HG03196 (cell line): ENCODE measurements at regions not wholly inside any gene's neighbourhood (a gene's known extent, or its start where the extent isn't known, plus 50 kb on each side); places are given as distances from the start of the nearest gene placed in this dataset.

ENCODE experiments used
- ATAC-seq: cut with Tn5 transposase; IDR thresholded peaks from one replicate; pipeline ENCODE4 v1.9.1; 2021; ENCODE audit not compliant: unreplicated experiment

GRCh38 chrY:8202837-8203236, 1134.4 kb upstream of the TSPY4 start:
- ATAC-seq: no peak

GRCh38 chrY:8241144-8241543, 1096.1 kb upstream of the TSPY4 start:
- no peak for ATAC-seq

- ATAC-seq: no peak
These were observed 1063.5 kb upstream of the TSPY4 start for GRCh38 chrY:8273807-8274206.

DNA sequence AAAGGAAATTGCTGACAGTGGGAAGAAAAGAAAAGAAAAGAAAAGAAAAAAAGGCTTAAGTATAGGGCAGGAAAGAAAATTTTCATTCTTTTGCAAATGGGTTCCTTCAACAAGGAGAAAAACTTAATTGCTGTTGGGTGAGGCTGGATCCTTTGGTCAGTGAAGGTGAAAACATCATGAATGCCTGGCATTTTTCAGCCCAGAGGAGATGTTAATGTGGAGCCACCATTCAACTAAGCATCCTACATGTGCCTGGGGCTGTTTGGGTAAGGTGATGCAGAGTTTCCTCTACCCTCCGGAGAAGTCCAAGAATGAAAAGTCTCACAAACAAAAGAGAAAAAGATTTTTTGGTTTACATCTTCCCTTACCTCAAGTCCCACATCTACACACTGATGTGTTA, 1032.2 kb upstream of the TSPY4 start:
- no peak for ATAC-seq

GRCh38 chrY:8324113-8324512, 1013.2 kb upstream of the TSPY4 start:
- ATAC-seq: no peak

DNA sequence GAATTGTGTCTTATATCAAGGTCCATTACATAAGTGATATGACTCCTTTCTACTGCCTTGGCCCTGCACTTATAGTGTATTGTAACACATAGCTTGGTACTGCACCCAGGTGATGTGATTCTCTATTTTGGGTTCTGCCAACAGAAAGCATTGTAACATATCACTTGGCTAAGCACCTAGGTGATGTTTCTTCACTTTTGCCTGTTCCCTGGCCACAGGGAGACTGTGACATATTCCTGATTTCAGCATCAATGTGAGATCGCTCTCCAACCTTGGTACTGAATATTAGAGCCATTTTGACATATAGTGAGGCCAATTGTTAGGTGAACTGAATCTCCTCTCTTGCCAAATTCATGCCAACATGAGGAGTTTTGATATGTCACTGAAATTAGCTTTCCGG, 1010.3 kb upstream of the TSPY4 start:
- no peak for ATAC-seq

DNA sequence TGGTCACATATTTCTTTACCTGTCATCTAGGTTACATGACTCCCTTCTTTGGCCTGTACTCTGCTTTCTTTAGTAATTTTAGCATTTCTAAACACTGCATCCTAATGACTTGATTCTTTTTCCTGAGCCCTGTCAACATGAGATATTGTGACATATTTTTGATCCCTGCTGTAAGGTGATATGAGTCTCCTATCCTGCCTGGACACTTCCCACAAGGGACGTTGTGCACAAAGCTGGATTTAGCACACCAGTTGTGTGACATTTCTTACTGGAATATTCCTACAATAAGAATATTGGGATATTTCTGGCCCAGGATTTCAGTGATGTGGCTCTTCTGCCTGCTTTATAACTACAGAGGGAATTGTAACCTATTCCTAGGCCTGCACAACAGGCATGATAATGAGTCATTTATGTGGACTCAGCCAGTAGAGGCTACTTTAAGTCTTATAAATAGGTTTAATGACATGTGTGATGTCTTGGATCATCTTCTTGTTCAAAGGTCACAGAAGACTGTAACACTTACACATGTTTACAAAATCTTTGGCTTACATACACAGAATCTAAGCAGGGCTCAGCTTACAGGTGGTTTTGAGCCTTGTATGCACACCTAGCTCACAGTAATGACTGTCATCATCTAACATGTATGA, 1009.4 kb upstream of the TSPY4 start:
- ATAC-seq: no peak

- no peak for ATAC-seq
These were observed 1007.8 kb upstream of the TSPY4 start for GRCh38 chrY:8329431-8329830.

DNA sequence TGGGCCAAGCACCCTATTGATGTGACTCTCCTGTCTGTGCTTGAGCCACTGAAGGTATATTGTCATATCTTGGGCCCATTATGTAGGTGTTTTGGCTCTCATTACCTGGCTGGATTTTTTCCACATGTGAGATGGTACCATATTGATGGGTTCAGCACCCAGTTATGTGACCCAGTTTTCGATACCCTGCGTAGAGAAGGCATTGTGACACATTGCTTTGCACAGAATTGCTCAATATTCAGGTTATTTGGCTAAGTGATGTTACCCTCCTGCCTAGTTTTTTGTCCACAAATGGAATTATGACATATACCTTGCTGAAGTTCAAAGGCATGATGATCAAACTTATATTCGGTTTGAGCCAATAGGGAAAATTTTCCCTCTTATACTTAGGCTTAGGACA, 1007.3 kb upstream of the TSPY4 start:
- no peak for ATAC-seq

DNA sequence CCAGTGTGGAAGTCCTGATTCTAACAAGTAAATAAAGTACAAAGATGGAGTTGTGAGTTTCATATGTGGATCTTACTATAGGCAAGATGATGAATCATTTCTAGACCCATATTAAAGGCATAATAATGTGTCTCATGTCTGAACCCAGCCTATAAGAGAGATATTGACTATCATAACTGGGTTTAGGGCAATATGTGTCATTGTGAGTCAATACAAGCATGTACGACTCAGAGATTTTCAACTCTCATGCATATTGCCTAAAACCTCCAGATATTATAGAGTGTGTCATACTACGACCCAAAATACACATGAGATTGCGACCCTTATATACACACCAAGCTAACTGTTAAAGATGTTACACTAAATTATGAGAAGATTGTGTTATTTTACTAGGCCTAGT, 1003.9 kb upstream of the TSPY4 start:
- ATAC-seq: no peak

DNA sequence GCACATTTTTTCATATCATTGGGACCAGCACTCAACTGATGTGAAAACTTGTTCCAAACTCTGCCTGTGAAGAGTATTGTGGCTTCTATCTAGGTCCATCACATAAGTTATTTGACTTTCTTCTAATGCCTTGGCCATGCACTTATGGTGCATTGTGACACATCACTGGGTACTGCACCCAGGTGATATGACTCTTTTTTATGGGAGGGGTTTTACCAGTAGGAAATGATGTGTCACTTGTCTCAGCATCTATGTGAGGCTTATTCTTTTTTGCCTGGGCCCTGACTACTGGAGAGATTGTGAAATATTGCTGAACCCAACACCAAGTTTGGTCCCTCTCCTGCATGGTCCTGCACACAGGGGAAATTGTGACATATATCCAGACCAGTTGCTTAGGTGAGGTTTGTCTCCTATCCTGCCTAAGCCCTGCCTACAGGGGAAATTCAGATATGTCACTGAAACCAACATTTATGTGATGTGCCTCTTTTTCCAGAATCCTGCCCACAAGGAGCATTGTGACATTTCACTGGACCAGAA, 1001.9 kb upstream of the TSPY4 start:
- ATAC-seq: no peak

GRCh38 chrY:8336112-8336774, 1001.0 kb upstream of the TSPY4 start:
- ATAC-seq: no peak

- ATAC-seq: no peak
These were observed 996.3 kb upstream of the TSPY4 start for GRCh38 chrY:8341000-8341399.

DNA sequence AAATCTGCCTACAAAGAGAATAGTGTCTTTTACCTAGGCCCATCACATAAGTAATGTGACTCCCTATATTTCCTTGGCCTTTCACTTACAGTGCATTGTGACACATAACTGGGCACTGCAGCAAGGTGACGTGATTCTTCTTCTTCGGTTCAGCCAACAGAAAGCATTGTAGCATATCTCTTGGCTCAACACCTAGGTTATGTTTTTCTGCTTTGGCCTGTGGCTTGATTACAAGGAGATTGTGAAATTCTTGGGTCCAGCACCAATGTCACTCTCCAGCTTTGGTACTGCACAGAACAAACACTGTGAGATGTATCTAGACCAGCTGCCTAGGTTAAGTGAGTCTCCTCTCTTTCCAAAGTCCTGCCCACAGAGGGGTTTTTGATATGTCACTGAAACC, 995.1 kb upstream of the TSPY4 start:
- ATAC-seq: no peak

DNA sequence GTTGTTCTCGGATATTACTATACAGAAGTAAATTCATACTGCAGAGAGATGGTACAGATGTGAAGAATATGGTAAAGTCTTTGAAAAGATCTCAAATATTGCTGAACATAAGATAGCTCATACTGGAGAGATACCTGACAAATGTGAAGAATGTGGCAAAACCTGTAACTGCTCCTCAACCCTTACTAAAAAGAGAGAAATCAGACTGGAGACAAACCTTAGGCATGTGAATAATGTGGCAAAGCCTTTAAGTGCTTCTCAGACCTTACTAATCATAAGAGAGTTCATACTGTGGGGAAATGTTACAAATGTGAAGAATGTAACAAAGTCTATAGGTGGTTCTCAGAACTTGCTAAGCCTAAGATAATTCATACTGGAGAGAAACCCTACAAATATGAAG, 986.0 kb upstream of the TSPY4 start:
- no peak for ATAC-seq

- ATAC-seq: no peak
These were observed 985.1 kb upstream of the TSPY4 start for GRCh38 chrY:8352201-8352600.

DNA sequence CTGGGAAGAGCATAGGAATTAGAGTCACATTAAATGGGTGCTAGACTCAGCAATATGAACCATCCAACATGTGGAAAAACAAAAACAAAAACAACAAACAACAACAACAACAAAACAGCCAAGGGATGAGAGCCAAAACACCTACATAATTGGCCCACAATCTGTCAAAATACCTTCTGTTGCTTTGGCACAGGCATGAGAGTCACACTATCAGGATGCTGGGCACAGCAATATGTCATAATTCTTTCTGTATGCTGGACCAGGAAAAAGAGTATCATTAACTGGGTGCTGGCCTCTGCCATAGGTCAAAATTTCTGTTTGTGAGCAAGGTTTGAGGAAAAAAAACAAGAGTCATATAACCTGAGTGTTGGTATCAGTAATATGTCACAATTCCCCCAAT, 979.1 kb upstream of the TSPY4 start:
- no peak for ATAC-seq

- ATAC-seq: no peak
These were observed 975.5 kb upstream of the TSPY4 start for GRCh38 chrY:8361715-8362114.

DNA sequence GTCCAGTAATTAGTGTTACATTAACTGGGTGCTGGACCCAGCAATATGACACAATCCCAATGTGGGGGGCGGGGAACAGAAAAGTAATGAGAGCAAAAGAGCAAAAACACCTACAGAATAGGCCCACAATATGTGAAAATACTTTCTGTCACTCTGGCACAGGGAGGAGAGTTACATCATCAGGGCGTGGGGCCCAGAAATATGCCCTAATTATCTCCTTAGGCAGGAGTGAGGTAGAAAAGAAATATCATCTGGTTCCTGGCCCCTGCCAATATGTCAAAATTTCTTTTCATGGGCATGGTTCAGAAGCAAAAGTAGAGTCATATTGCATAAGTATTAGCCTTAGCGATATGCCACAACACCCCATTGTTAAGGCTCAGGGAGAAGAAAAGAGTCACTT, 959.8 kb upstream of the TSPY4 start:
- ATAC-seq: no peak

- ATAC-seq: no peak
These were observed 957.5 kb upstream of the TSPY4 start for GRCh38 chrY:8379800-8380199.

- no peak for ATAC-seq
These were observed 955.8 kb upstream of the TSPY4 start for GRCh38 chrY:8381425-8381824.

DNA sequence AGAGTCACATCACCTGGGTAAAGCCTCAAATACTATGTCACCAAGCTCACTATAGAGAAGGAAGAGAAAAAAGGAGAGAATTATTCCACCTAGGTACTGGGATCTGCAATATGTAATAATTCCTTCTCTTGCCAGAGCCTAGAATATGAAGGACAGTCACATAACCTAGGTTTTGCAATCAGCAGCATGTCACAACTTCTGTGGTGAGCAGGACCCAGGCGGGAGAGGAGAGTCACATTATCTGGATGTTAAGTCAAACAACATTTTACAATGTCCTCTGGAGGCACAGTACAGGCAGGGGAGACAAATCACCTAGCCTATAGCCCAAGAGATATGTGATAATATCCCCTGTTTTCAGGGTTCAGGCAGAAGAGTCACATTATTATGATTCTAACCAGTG, 951.2 kb upstream of the TSPY4 start:
- ATAC-seq: no peak

DNA sequence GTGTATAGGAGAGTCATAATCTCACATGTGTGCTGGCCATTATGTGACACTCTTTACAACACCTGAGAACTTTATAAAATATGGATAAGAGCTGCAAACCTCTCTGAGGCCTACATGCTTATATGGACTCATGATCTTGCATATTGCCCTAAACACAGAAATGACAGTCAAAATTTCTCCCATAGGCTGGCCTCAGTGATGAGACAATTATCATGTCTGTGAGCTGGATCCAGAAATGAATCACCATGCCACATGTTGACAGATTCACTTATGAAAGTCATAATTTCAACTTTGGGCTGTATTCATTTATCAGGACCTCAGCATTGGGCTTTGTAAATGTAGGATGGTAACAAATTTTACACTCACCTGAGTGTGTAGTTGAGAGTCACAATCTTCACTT, 948.8 kb upstream of the TSPY4 start:
- ATAC-seq: no peak
